ENCODE measurements at regions not wholly inside any gene's neighbourhood (a gene's known extent, or its start where the extent isn't known, plus 50 kb on each side); places are given as distances from the start of the nearest gene placed in this dataset.

DNA sequence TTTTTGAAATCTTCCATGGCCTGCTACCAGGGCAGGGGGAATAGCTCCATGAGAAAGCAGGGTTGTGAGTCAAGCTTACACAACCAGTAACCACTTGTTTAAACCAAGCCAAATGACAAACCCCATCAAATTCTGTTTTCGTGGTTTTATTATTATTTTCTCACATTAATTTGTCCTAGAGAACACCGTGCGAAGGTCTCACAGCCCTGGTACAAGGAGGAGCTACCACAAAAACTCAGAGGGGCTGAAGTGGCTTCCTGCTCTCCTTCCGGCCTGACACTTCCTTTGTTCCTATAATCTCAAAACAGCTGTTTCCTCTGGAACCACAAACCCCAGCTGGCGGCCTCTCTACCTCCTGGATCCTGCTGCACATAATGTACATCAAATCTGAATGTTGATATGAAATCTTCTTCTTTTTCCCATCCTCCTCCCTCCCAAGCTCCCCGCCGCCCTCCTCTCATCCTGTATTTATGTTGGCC is 375.9 kb downstream of the MCTP2 start:
- DNase-seq = no peak

DNA sequence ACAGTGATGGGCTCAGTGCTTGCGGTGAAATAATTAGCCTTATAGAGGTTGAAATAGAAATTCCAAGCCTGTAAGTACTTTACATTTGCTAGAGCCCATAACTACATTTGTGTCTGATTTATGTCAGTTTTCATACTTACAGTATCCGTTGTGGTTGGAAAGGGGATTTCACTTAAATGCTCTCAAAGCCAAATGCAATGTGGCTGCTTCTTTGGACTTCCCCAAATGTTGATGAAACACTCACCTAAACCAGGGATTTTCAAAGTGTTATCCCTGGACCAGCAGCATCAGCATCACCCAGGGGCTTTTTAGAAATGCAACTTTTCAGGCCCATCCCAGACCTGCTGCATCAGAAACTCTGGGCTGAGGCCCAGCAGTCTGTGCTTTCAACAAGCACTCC is 378.7 kb downstream of the MCTP2 start:
- no peak for DNase-seq

DNA sequence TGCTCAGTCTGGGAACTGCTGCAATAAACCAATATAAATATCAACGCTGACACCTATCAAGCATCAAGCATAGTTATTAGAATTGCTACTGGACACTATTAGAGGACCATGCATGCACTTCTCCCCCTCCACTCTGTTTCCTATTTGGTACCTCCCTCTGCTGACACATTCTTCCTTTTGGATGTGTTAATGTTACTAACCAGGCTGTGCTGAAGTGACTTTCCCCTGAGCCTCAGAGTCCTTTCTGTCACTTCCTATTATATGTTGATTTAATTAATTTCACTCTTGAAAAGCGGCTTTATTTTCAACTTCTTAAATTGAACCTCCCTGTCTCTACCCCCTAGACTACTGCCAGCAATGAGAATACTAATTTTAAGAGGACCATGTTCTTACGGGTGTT is 379.1 kb downstream of the MCTP2 start:
- no peak for DNase-seq

DNA sequence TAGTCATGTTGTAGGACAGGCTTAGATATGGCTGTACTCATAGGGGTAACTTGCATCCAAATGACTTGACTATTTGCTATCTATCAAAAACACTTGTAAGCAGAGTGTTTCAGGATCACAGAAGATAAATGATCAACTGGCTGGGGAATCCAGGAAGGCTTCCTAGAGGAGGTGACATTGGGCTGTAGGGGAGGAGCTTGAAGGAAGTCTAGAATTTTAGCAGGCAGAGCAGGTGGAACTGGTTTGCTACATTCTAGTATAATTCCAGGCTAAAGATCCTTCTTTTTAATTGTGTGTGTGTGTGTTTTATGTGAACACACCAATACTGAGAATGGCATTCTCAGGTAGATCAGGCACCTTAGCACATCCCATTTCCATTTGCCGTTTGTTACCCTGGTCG is 380.3 kb downstream of the MCTP2 start:
- DNase-seq = no peak

DNA sequence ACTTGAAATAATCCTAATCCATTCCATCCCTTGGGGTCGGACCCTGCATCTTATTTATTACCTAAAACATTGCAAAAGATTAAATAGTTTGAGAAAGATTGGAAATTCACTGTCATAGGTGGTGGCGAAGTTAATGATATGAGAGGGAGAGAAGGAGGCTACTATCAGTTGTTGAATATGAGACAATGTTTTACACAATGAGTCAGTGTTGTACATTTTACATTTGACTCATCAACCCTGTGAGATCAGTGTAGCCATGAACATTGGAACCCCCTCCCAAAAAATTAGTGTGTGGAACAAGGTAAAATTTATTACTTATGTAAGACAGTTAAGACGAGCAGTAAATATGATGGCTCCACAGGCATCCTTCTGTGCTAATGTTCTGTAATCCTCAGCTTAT is 384.3 kb downstream of the MCTP2 start:
- no peak for DNase-seq

DNA sequence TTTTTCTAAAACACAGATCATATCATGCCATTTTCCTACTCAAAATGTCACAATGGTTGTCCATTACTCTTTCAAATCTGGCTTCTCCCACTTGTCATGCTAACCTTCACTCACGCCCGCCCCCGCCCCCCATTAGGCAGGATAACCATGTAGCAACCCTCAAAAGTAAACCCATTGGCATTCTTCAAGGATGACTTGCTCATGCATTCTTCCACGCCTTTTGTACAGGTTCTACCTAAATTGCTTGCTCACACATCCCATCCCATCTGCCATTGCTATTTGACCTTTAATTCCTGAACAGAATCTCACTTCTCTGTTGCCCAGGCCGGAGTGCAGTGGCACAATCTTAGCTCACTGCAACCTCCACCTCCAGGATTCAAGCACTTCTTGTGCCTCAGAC is 389.3 kb downstream of the MCTP2 start:
- no peak for DNase-seq

DNA sequence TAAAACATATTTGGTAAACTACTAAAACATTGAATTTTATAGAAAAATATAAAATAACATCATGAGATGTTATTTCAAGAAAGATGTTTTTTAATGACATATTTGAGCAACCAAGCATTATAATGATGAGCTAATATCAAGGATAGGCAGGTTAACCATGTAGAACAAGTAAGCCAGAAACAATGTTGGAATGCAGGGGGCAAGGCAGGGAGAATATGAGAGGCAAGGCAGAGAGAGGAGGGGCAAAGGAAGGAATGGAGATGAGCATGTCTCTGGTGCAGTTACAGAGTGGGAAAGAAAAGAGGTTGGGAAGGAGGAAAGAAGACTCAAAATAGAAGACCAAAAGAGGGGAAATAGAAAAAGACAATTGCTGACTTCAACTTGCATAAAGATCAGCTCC is 390.4 kb downstream of the MCTP2 start:
- no peak for DNase-seq

DNA sequence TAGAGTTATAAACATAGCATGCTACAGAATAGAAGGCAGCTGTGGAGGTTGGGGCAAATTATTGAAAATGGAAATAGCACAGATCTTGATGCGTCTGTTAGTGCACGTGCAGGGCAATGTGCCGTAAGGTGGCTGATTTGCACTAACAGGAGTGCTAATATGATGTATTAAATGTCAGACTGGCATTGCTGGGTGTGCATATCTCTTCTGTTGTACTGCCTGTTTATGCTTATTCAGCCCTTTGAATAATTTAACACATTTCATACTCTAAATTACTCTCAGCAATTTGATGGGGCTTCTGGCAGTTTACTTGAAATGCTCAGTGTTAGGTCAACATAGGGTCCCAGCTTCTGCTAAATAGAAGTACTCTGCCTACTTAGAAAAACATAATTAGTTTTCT is 395.6 kb downstream of the MCTP2 start:
- DNase-seq = no peak

DNA sequence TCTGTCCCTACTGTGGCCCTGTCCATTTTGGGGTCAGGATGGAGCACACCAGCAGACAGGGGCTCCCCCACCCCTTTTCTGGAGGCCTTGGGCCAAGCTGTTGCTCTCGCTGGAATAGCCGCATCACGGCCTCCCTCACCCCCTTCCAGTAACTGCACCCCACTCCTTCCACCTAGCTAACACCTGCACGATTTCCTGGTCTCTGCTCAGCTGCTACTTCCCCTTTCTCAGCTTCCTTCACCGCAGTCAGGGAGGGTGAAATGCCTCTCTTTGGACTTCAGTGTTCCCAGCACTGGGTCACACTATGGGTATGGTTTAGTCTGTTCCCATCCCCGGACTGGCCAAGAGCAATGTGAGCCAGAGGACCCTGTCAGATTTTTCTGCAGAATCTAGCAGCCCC is 400.2 kb downstream of the MCTP2 start:
- no peak for DNase-seq

DNA sequence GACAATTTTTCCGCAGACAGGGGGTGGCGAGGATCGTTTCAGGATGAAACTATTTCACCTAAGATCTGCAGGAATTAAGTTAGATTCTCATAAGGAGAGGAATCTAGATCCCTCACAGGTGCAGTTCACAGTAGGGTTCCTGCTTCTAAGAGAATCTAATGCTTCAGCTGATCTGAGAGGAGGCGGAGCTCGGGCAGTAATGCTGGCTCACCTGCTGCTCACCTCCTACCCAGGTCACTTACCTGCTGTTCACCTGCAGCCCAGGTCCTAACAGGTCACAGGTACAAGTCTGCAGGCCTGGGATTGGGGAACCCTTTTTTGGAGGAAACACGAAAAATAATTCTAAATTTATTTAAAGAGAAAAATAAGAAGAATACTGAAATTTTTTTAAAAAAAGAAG is 406.8 kb downstream of the MCTP2 start:
- DNase-seq = no peak

DNA sequence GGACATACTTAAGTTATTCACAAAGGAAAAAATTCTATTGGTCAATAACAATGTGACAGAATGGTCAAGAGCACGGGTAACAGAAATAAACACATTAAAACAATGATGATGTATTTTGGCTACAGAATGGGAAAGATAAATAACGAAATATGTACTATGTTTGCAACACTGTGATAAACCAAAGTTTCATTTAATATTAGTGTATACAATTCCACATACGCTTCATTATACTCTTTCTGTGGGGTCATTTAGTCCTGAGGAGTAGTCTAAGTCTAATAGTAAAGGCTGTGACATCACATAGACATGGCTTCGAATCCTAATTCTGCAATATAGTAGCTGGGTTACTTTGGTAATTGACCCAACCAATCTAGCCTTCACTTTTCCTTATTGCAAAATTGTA is 408.3 kb downstream of the MCTP2 start:
- DNase-seq = no peak

DNA sequence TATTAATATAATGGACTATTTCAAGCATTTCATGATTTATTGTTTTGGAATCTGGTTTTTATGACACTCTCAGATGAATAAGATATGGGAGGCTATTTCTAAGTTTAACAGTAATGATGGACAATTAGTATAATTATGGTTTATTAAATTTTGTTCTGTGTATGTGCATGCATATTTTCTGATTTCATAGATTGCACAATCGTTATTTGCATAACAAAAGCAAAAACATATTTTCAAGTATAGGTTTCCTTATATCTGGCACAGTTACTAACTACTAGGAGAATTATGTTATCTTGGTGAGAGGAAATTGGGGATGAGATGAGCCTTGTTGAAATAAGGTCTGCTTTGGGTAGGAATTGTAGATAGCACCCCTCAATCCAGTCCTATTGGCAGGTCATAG is 413.1 kb downstream of the MCTP2 start:
- DNase-seq = no peak

DNA sequence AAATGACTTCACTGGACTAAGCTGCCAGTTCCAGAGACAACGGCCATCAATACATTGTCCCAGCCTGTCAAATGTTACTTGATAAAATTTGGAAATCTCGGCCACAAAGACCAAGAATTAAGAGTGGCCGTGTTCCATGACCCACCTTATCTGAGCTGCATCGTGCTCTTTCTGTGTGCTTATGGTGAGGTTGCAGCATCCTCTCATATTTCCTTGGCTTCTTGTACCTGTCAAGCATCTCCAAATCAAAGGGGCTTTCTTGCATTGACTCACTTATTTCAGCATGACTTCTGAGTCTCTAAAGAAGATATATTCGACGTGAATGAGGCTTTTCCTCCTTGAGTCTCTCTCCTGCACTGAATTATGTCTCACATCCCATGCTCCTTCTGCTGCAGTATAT is 421.7 kb downstream of the MCTP2 start:
- DNase-seq = no peak

DNA sequence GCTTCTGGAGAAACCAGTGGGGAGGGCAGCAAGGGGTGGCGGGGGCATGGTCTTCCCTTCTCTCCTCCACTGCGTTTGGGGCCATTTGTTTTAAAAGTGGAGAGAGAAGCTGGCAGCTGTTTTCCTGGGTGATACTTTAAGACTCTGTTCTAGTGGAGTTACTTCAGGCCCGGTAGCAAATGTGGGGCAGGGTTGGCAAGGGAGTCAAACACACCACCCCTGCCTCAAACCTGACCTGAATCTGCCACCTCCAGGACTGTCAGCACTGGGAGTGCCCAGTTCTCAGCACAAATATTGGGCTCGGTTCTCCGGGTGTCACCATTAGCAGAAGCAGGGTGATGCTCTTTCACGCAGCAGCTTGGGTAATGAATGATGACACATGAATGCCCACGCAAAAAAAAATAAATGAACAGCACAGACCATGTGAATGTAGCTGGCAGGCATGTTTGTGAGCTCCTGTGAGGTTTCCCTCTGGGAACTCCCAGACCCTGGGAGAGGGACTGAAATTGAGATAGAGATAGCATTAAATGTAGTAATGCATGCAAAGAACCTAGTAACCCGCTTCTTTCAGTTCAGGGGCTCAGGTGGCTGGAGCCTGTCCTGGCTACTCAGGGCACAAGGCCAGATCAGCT is 424.0 kb downstream of the MCTP2 start:
- no peak for DNase-seq

DNA sequence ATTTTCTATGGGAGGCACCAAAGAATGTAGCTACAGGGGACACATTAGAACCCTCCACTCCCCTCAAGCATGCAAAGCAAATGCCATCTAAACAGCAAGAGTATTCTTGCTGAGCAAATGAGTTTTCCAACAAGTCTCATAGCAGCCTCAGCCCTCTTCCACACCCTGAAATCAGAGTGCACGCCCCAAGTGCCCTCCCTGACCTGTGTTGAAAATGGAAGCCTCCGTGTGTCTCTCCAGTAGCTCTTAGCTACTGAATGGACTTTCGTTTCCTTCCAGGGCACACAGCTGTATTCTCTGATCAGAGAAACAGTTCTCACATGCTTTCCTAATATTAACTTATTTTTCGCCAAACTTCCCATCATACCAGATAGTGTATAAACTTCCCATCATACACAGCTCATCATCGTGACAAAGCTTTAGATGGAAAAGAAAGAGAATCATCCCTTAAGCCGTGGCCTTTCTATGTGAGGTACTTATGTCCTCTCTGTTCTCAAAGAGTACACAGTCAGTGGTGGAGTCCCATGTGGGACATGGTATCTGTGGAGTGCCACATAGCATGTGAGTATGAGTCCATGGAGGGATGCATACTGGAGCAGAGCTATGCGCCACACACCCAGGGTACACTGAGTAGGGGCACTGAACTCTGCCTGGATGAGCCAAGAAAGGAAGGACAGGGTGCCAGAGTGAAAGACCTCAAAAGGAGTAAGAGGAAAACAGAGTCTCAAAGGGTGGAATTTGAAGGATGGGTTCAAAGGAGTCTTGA is 434.5 kb downstream of the MCTP2 start:
- DNase-seq = no peak

DNA sequence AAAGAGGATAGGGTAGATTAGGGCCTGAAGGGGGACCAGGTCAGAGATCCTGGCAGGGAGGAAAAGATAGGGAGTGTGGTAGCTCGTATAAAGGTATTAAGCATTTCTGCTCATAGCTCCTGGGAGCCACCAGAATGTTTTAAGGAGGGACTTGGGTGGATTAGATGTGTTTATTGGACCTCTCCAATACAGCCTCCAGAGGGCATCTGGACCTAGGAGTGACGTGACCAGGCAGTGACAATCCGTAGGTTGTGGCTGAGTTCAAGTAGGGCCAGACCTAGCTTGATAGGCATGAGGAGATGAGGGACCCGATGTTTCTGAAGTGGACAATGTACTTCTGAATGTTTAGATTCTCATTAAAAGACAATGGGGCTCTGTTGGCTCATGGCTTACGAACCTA is 435.2 kb downstream of the MCTP2 start:
- DNase-seq = no peak

DNA sequence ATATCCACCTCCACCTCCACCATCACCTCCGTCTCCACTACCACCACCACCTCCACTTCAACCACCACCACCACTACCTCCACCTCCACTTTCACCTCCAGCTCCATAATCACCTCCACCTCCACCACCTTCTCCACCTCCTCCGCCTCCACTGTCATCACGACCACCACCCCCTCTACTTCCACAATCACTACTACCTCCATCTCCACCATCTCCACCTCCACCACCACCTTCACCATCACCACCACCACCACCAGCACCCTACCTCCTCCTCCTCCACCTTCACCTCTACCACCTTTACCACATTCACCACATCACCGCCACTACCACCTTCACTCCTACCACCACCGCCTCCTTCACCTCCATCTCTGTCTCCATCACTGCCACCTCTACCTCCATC is 435.7 kb downstream of the MCTP2 start:
- DNase-seq = no peak

DNA sequence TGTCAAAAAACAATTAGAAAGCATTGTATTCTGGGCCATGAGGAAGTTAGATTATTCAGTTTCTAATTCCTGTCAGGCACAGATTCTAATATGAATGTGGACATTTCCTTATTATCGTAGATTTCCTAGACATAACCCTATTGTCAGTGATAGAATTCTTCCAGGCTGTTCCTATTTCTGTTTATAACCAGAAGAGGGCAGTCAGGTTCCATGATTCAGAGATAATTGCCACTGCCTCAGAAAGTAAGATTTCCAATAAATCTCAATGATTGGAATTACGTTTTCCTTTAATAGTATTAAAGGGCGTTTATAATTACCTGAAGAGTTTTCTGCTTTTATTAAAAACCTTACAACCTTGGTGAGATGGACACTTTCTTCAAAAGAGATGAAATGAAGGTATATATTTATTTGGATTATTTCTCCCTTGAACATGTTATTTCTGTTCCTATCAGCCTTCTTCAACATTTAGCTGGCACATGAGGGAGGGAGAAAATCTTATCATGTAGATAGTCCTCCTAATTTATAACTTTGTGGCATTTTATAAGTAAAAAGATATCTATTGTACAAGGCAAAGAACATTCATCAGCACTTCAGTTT is 439.2 kb downstream of the MCTP2 start:
- DNase-seq = no peak

DNA sequence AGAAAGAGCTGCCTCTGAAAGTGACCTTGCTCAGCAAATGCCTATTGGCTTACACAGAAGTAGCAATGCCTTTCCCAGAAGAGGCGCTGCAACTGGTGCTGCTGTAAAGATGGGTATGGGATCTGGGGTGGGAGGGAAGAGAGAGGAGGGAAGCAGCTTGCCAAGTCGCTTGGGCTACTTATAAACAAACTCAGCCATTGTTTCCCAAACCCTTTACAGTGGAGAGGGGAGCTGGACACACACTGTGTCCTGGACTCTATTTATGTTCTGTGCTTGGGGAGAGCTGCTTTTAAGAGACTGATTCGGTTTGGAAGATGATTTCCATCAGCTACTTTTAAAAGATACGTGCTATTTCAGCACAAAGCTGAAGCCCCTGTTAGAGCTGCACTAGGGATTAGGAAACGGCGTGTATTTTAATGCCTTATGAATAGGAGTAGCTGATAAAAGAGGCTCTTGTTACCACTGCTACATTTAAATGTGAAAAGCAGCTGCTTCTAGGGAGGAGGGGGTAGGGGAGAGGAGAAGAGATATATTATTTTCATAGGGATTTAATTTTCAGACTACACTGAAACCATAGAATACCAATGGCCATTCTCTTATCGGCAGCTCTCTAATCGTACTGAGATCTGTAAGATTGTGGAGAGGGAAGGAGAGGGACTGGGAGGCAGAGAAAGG is 440.6 kb downstream of the MCTP2 start:
- no peak for DNase-seq

DNA sequence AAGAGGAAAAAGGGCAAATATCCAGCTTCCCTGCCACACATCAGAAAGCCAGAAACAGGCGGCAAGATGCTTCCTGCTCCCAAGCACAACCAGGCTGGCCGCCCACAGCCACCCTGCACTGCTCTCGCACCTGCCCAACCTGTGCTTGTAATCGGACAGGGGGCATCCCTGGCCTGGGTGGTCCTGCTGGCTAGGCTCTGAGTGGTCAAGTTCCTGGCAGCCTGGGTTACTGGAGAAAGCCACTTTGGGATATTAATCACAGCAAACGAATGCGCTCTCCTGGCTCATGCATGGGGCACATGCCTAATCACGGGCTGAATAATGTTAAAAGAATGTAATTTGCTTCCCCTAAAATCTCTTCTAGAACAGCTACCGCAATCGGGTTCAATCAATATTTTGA is 442.4 kb downstream of the MCTP2 start:
- DNase-seq = no peak

DNA sequence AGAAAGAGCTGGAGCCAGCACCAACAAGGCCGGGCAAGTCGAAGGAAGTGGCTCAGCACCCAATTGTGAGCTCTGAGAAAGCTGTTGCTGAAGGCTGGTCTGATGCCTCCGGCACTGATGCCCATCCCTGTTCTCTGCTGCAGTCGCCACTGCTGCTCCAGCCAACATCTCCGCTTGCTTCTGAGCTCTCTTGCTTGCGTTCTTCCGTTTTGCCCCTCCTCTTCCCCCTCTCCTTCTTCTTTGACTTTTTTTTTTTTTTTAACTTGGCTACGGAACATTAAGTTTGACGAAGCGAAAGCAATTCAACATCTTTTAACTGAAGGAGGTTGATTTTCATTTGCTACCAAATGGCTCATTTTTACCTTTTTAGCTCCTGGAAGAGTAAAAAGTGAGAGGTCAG is 442.9 kb downstream of the MCTP2 start:
- no peak for DNase-seq

DNA sequence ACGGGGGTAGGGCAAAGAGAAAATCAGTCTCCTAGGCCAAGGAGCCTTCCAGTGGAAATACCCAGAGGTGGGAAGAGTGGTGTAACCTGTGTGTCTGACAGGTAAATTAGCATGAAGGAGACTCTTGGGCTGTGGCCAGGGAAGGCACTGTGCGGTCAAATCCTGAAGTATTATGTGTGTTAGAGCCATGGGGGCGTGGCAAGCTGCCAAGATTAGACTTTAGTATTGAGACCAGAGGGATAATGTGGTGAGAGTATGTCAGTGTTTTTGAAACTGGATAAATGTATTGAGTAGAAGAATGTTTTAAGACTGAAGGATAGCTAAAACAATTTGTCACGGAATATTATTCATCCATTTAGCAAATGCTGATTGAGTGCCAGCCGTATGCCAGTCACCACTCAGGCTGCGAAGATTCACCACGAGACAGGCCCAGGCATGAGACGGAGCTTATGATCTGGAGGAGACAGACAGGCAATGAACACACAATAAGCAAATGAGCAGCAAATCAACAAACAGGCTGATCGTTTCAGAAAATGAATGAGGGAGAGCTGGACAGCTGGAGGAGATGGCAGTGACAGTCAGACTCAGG is 445.9 kb downstream of the MCTP2 start:
- DNase-seq = no peak

DNA sequence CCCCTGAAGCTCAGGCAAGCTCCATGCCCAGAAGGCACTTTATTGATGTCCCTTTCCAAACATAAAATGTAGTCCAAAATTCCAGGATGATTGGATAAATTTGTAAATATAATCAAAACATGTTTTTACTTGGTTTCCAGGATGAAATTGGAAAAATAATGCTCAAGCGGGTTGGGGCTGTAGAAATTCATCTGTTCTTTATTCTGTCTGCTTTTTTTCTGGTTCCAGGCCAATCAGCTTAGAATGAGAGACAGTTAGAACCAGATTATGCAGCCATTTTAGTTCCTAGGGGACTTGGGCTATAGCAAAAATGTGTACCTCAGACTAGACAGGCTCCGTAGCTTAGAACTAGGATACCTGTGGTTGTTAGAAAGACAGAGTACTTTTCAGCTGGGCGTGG is 450.8 kb downstream of the MCTP2 start:
- DNase-seq = no peak

Data from T-helper 9 cell (primary cell).